Right lung (tissue), 2 donors: ENCODE measurements at regions not wholly inside any gene's neighbourhood (a gene's known extent, or its start where the extent isn't known, plus 50 kb on each side); places are given as distances from the start of the nearest gene placed in this dataset.

Source experiments
- DNase-seq, 2 donors: peaks; one replicate each; pipeline ENCODE4 v3.0.0-alpha.2; 2013

DNA sequence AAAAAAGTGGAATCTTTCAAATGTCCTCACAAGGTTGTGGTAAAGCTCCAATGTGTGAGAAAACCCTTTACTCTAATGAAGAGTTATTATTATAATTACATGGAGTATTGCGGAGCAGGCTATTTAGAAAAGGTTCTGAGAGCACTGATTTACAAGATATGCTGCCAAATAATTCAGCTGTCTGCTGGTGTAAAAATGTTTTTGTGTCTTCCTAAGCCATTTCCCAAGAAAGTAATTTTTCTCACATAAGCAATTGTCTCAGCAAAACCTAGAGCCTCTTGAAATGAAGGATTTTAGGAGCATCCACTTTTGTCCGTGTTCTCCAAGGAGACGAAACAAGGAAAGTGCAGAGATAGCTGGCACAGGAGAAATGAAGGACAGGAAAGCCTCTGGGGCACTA is 229.6 kb upstream of the STARD13 start:
- no peak for DNase-seq

DNA sequence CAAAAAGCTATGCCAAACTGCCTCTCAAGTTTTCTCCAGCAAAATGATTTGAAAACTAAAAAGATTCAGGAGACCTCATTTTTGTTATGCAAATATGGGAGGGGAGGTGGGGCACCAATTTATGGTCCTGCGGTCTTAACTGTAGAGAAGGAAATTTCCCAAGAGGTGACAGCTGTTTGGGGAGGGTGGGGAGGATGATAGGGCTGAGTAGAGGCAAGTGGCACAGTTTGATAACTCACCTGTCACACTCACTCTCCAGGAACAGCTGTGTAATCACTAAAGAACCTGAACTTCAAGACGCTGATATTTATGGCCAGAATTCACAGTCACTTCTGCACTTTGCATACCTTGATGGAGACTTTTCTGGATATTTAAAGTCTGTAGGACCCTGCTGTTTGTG is 232.9 kb upstream of the STARD13 start:
- no peak for DNase-seq

- no peak for DNase-seq
Observed at GRCh38 chr13:33519561-33520467, 234.3 kb upstream of the STARD13 start.

DNA sequence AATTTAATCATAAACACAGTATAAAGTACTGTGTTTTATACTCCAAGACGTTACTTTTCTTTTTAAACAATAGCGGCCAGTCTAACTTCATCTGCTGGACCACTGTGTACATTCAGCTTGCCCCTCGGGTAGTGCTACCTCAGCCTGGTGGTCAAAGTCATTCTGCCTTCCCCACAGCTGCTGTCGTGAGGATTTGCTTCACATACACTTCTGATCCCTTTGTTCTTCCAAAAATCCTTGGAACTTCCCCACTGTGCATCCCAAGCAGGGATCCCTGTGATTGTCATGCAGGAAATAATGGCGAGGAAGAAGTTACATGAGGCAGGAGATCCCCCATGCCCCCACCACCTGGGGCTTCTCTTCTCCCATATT is 234.9 kb upstream of the STARD13 start:
- no peak for DNase-seq

DNA sequence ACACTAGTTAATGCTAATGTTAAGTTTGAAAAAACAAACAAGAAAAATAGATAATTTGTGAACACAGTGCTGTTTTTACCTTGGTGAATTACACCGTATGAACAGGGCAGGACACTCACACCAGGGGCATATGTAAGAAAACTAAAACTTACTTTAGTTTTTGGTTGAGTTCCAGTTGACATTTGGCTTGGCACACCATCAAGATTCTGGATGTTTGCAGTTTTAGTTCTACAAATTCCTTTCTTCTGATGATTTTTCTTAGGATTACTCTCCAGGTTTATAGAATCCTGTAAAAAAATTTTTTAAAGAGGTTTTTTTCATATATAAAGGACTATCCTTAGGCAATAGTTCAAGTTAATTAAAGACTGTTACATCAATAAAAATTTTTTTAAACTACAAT is 238.5 kb upstream of the STARD13 start:
- DNase-seq = peak; percentile 40 to 42

GRCh38 chr13:33525763-33526162 is 240.2 kb upstream of the STARD13 start:
- DNase-seq = no peak

DNA sequence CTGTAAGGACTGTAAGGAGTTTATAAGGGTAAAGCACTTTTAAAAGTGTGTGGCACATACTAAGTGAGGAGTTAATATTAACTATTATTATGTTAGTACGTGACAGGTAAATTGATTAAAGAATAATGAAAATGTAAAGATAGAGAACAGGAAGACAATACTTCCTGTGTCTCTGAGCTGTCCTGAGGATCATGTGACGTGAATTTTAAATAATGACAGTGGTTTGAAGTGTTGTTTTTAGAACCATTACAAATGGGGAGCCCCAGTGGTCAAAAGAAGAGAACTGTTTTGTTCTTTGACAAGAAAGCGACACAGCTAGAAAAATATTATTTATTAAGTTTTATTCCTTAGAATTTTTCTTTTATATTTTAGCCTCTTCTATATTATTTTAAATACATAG is 241.2 kb upstream of the STARD13 start:
- no peak for DNase-seq

GRCh38 chr13:33528896-33529295 is 243.3 kb upstream of the STARD13 start:
- DNase-seq = no peak

- no peak for DNase-seq
Observed at GRCh38 chr13:33531484-33531883, 245.9 kb upstream of the STARD13 start.

DNA sequence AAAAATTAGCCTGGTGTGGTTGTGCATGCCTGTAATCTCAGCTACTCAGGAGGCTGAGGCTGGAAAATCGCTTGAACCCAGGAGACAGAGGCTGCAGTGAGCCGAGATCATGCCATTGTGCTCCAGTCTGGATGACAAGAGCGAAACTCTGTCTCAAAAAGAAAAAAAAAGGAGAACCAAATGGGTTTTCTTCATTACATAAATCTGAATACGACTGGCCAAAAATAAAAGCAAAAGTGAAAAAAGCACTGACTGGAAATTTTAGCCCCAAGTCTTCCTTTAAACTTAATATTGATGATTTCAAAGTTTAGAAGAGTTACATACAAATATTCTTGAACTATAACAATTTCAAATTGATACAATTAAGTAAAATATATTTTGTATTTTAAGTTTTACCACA is 249.5 kb upstream of the STARD13 start:
- no peak for DNase-seq

DNA sequence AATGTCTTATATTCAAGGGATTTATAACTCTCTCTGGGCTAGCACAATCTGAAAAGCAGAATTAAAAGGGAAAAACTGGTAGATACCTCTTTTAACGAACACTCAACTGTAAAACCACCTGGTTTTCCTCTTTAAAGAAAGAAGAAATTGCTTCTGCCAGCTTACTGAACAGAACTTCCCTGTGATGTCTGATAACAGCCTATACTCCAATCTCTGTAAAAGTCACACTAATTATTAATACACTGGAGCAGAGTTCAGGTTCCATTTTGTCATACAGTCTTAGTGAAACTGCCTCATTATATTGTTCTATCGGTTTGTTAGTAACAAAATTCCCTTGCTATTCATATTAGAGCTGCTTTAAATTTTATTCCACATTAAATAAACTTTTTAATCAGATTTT is 251.0 kb upstream of the STARD13 start:
- no peak for DNase-seq

DNA sequence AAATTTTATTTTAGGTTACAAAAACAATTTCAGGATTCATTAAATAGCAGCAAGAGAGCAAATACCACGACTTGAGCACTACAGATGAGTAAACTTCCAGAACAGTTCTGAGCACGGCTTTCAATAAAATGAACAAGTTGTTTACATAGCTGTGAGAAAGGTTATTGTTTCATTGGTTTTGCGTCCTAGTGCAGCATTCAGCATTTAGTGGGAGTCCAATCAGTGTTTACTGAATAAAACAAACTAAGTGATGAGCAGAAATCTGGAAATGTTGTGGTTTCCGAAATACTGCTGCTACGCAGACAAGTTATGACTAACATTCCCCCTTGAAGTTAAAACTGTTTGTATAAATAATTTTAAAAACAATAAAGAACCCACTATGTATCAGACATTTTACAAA is 251.5 kb upstream of the STARD13 start:
- no peak for DNase-seq

- no peak for DNase-seq
Observed at GRCh38 chr13:33537676-33538075, 252.1 kb upstream of the STARD13 start.

DNA sequence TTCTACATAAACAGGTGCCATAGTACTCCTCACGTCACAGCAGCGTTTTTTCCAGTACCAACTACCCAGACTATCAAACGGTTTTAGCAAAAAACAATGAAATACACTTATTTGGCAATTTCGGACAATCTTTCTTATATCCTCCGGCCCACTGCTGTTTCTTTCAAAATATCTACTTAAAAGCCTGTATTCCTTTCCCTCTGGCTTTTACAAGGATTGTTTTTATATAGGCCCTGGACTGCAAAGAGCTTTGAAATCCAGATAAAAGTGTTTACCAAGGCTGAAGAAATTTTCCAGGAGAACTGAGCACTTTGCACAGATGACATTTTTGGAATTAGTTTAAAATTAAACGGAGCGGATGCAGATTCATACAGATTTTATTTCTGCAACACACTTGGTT is 255.9 kb upstream of the STARD13 start:
- DNase-seq = no peak

DNA sequence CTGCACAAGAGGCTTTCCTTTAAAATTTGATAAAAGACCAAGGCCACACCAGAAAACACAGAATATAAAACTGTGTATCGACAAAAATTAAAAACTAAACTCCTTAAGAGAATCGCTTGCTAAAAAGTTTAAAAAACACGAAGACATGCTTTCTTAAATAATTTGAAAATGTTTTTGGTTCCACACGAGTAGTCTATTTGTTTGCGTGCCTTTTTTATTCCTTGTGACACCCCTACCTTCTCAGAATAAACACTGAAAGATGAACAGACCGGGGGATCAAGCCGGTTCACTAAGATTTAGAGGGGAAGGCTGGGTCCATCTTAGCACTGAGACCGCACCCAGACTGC is 256.4 kb upstream of the STARD13 start:
- DNase-seq = no peak

- DNase-seq = peak; percentile 99 to 100
Observed at GRCh38 chr13:33542309-33543088, 256.9 kb upstream of the STARD13 start.

DNA sequence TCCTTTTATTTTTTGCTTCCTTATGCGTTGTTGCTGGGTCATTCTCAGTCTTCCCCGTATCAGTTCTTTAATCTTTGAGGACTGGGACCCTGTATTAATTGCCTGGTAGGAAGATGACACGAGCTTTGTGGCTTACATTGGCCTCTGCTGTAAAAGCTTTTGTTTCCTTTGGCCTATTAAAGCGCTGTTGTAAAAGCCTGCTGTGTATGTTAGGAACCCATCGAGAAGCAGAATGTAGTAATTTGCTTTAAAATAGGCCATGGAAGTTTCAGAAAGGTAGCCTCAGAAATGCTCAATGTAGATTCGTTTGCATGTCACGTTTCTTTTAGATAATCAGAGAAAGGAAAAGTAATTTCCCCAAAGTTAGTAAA is 257.5 kb upstream of the STARD13 start:
- no peak for DNase-seq

DNA sequence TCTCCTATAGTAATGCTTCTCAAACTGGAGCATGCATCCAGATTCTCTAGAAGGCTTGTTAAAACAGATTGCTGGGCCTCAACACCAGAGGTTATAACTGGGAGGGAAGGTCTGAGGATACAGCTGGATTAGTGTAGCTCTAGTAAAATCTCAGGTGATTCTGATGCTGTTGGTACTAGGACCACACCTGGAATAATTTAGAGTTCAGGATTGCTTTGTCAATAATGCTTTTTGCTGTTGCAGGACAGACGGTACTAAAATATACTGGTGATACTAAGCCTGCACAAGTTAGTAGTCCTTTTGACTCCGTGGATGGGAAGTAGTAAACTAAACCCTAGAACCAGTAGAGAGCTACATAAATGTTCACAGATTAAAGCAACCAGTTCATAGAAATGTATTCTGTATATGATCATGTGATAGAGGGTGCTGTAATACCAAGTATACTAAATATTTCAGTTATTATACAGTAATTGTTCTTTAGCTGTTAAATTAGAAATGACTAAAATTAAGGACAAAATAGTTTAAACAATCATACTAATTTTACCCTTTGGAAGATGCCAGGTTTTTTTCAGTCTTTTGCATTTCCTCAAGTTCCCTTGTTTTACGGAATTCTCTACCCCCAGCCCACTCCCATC is 258.2 kb upstream of the STARD13 start:
- DNase-seq = no peak

GRCh38 chr13:33544308-33544707 is 258.8 kb upstream of the STARD13 start:
- no peak for DNase-seq

GRCh38 chr13:33545492-33545891 is 259.9 kb upstream of the STARD13 start:
- no peak for DNase-seq

DNA sequence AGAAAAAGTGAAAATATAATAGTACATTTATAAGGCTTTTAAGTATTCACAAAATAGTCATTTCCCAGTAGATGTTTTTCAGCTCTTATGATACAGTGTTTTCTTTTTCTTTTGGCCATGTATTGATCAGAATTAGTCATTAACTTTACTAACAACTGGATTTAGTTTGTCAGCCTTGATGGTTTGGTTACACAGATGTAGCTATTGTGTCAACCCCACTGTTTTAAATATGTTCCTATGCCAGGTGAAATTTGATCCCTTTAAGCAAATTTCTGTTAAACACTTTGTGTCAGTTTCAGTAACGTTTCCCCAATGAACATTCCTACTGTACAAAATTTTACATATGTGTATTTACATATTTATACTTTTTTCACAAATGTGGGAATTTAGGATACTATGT is 261.5 kb upstream of the STARD13 start:
- no peak for DNase-seq

DNA sequence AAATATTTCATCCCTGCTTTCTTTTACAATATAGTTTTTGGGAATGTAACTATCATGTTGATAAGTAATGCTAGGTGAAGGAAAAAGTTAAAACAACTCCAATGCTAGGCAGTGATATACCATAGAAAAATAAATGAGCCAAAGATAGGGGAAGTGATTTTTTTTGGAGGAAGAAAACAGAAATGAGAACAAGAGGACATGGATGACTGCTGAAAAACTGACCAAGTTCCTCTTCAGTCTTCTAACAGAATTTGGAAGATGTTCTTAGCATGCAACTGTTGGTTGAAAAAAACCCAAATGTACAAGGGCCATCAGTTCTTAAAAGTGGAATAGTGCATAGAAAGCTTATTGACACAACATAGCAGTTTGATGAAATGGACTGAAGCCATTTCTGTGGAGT is 262.5 kb upstream of the STARD13 start:
- no peak for DNase-seq

DNA sequence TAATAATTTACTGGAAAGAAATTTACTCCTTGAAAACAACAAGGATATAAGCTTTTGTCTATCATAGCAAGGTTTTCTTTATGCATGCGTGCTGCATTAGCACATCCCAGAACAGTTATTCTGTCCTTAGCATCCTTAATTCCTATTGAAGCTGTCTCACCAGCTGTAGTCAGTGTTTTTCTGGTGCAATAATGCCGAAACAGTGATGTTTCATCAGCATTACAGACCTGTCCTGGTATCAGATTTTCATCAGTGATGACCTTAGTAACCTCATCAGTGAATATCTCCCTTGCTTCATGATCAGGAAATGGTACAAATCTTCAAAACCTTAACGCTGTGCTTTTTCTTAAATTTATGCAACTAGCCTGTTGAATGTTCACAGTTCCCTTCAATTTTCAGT is 264.7 kb upstream of the STARD13 start:
- no peak for DNase-seq
